ENCODE measurements at regions not wholly inside any gene's neighbourhood (a gene's known extent, or its start where the extent isn't known, plus 50 kb on each side); places are given as distances from the start of the nearest gene placed in this dataset.

GRCh38 chr17:27216836-27217235 lies 77.1 kb upstream of the WSB1 start:
- H3K9ac ChIP-seq: no peak overlapping the region
- ChIA-PET CTCF (interaction anchor here (1.5 kb wide), 1 partner anchor 37 kb away, joined by 3 read pairs; no protein-coding TSS in a partner anchor), POLR2A (no interaction called here)
- no peak overlapping the region for H3K4me3 ChIP-seq (ENCODE audit: low read depth in 2 of 2, low read length in 1 of 2)
- H3K36me3 ChIP-seq (replicated peaks in 1 of 2; ENCODE audit: control insufficient read depth in 1 of 2, insufficient read depth in 2 of 2, low read length in 1 of 2): no peaks in the 10 kb centered on the region
- no peaks in the 10 kb centered on the region for H3K9me2 ChIP-seq
- no peaks in the 10 kb centered on the region for H3F3A ChIP-seq (replicated peaks; ENCODE audit: insufficient read depth)
- no peak overlapping the region for H3K27ac ChIP-seq (ENCODE audit: low read depth in 2 of 2, low read length in 1 of 2)
- no peaks in the 10 kb centered on the region for H3K27me3 ChIP-seq (ENCODE audit: insufficient read depth)
- TF ChIP-seq FOXJ3 (CRISPR knock-in tag; IDR thresholded peaks at IDR 0.05) (no peak), NRF1 (IDR thresholded peaks at IDR 0.05; ENCODE audit: low read depth, low read length) (no peak), EP300 (IDR thresholded peaks at IDR 0.05; ENCODE audit: borderline replicate concordance in 1 of 2, low read depth in 1 of 2, low read length in 1 of 2) (no peak), NFIC (IDR thresholded peaks at IDR 0.05; ENCODE audit: borderline replicate concordance) (no peak), SMC3 (IDR thresholded peaks at IDR 0.05; ENCODE audit: low read depth, low read length) (no peak), USF1 (IDR thresholded peaks at IDR 0.05; ENCODE audit: borderline replicate concordance, low read depth) (no peak), RXRA (IDR thresholded peaks at IDR 0.05; ENCODE audit: borderline replicate concordance, low read depth) (no peak), MEF2A (IDR thresholded peaks at IDR 0.05; ENCODE audit: borderline replicate concordance, low read depth) (no peak), RFX5 (IDR thresholded peaks at IDR 0.05; ENCODE audit: low read length) (no peak), FOSL2 (IDR thresholded peaks at IDR 0.05; ENCODE audit: borderline replicate concordance, low read depth) (no peak)
- DNase-seq: no peak
- H3K4me2 ChIP-seq: no peak overlapping the region
- WGBS (ENCODE audit: low lambda C conversion rate): 88% methylated on average over 1 of the region's 1 CpG
- no peaks in the 10 kb centered on the region for H3K4me1 ChIP-seq (ENCODE audit: control insufficient read depth in 1 of 2, insufficient read depth in 2 of 2, low read depth in 1 of 2, low read length in 1 of 2)
- H3K79me2 ChIP-seq (ENCODE audit: insufficient read depth): no peaks in the 10 kb centered on the region
- no peaks in the 10 kb centered on the region for H4K20me1 ChIP-seq (ENCODE audit: insufficient read depth)
- H2AFZ ChIP-seq (ENCODE audit: low read depth): no peak overlapping the region
- H3K9me3 ChIP-seq: no peaks in the 10 kb centered on the region

DNA sequence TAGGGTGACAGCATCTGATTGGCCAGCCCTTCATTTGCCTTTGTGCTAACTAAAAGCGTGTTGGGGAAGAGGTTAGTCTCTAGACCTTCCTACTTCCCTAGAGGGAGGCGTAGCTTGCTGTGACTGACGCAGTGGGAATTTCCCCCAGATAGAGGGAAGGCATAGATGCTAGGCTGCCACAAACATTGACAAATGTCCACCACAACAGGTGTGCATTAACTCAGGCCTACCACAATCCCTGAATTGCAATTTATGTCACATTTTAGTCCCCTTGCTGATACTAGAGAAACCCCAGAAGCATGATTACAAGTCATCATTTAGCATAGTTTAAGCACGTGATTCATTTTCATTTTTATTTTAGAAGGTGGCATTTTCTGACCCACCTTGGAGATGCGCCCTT lies 76.3 kb upstream of the WSB1 start:
- no peaks in the 10 kb centered on the region for H3K4me1 ChIP-seq (ENCODE audit: control insufficient read depth in 1 of 2, insufficient read depth in 2 of 2, low read depth in 1 of 2, low read length in 1 of 2)
- ChIA-PET POLR2A (no interaction called here), CTCF (interaction anchor here (1.7 kb wide), 1 partner anchor 19 kb away, joined by 10 read pairs; no protein-coding TSS in a partner anchor)
- no peaks in the 10 kb centered on the region; the same call in 1 of the 2 replicates for H3K27me3 ChIP-seq (ENCODE audit: insufficient read depth)
- no peak overlapping the region for H3K9ac ChIP-seq
- H3K27ac ChIP-seq (ENCODE audit: low read depth in 2 of 2, low read length in 1 of 2): no peak overlapping the region
- no peaks in the 10 kb centered on the region for H3K9me3 ChIP-seq
- no peaks in the 10 kb centered on the region for H3K36me3 ChIP-seq (replicated peaks in 1 of 2; ENCODE audit: control insufficient read depth in 1 of 2, insufficient read depth in 2 of 2, low read length in 1 of 2)
- no peak for DNase-seq
- H3K9me2 ChIP-seq: no peaks in the 10 kb centered on the region
- 73% methylated on average over 5 of the region's 5 CpGs for WGBS (ENCODE audit: low lambda C conversion rate)
- H3F3A ChIP-seq (replicated peaks; ENCODE audit: insufficient read depth): no peaks in the 10 kb centered on the region
- H3K4me3 ChIP-seq (ENCODE audit: low read depth in 2 of 2, low read length in 1 of 2): no peak overlapping the region
- no peak overlapping the region for H3K4me2 ChIP-seq
- TF ChIP-seq TCF12 (IDR thresholded peaks at IDR 0.05) (no peak), RFX5 (IDR thresholded peaks at IDR 0.05; ENCODE audit: low read length) (no peak), MEF2A (IDR thresholded peaks at IDR 0.05; ENCODE audit: borderline replicate concordance, low read depth) (no peak), CTCF (IDR thresholded peaks at IDR 0.05) (no peak), JUND (IDR thresholded peaks at IDR 0.05) (no peak), REST (IDR thresholded peaks at IDR 0.05; ENCODE audit: low read depth, low read length) (no peak), MXI1 (IDR thresholded peaks at IDR 0.05; ENCODE audit: low read depth, low read length) (no peak), EZH2phosphoT487 (IDR thresholded peaks at IDR 0.05; ENCODE audit: borderline replicate concordance, low read depth) (no peak), SIN3A (IDR thresholded peaks at IDR 0.05; ENCODE audit: borderline replicate concordance, low read depth, low read length) (no peak), FOXJ3 (CRISPR knock-in tag; IDR thresholded peaks at IDR 0.05) (no peak), USF1 (IDR thresholded peaks at IDR 0.05; ENCODE audit: borderline replicate concordance, low read depth) (no peak), GABPA (IDR thresholded peaks at IDR 0.05; ENCODE audit: low read depth) (no peak), RXRA (IDR thresholded peaks at IDR 0.05; ENCODE audit: borderline replicate concordance, low read depth) (no peak)
- TF ChIP-seq, protein P1, sequence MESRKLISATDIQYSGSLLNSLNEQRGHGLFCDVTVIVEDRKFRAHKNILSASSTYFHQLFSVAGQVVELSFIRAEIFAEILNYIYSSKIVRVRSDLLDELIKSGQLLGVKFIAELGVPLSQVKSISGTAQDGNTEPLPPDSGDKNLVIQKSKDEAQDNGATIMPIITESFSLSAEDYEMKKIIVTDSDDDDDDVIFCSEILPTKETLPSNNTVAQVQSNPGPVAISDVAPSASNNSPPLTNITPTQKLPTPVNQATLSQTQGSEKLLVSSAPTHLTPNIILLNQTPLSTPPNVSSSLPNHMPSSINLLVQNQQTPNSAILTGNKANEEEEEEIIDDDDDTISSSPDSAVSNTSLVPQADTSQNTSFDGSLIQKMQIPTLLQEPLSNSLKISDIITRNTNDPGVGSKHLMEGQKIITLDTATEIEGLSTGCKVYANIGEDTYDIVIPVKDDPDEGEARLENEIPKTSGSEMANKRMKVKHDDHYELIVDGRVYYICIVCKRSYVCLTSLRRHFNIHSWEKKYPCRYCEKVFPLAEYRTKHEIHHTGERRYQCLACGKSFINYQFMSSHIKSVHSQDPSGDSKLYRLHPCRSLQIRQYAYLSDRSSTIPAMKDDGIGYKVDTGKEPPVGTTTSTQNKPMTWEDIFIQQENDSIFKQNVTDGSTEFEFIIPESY (IDR thresholded peaks at IDR 0.05; ENCODE audit: borderline replicate concordance, low read depth): no peak
- H3K79me2 ChIP-seq (ENCODE audit: insufficient read depth): no peaks in the 10 kb centered on the region
- no peaks in the 10 kb centered on the region for H4K20me1 ChIP-seq (ENCODE audit: insufficient read depth)
- H2AFZ ChIP-seq (ENCODE audit: low read depth): no peak overlapping the region

Data from SK-N-SH (cell line).